Head of caudate nucleus (tissue), 42 donors: ENCODE measurements at regions not wholly inside any gene's neighbourhood (a gene's known extent, or its start where the extent isn't known, plus 50 kb on each side); places are given as distances from the start of the nearest gene placed in this dataset.

Source experiments
- DNase-seq, 42 donors: peaks; one replicate each; pipeline versions ENCODE4 v3.0.0 to v3.0.0-alpha.2; 2020 to 2021; ENCODE audit warnings: mixed read lengths in 7 of 42
- intact Hi-C: fragments of 100-400 bp; cut with DNase I; formaldehyde crosslinking; loops from one replicate; pipeline ENCODE4 v1.15.0; 2022

DNA sequence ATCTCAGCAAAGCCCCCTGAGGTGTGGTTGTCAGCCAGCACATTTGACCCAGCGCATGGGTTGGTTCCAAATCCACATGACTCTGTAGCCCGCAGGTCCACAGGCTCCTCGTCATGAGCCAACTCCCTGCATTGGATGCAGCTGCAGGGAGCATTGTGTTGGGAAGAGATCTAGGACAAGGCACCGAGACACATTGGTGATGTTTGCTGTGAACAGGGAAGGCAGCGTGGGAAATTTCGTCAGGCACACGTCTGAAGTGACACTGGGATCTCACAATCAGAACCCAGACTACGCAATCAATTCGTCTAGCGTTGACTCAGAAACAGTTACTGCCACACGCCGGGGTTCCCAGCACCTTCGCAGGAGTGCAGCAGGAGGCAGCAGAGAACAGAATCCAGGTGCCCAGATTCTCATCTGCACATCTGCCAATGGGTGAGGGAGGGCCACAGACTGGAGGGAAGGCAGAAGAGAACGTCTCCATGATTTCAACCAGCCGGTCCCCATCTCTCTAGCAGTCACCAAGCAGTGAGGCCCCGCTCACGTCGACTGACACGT, 177.0 kb downstream of the TTLL2 start:
- DNase-seq = peak in 39 of 42 donors; percentile 29 to 85 (median 59)
- intact Hi-C loops = no loop called here

DNA sequence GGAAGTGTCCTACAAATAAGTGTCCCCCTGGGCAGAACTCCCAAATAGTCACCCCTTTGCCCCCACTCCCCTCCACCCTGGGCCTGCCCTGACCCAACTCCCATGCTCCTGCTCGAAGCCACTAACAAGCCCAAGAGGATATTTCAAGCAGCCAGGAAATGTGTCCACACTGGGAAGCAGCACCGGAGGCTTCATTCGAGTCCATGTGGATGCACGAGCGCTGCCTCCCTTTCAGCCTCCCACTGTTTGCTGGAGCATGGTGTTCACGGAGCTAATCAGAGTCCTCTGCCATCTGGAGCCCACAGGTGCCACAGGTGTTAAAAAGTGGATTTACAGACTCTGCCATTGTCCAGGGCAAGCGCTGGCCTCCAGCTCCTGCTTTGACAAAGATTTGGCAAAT, 177.6 kb downstream of the TTLL2 start:
- intact Hi-C loops = no loop called here

DNA sequence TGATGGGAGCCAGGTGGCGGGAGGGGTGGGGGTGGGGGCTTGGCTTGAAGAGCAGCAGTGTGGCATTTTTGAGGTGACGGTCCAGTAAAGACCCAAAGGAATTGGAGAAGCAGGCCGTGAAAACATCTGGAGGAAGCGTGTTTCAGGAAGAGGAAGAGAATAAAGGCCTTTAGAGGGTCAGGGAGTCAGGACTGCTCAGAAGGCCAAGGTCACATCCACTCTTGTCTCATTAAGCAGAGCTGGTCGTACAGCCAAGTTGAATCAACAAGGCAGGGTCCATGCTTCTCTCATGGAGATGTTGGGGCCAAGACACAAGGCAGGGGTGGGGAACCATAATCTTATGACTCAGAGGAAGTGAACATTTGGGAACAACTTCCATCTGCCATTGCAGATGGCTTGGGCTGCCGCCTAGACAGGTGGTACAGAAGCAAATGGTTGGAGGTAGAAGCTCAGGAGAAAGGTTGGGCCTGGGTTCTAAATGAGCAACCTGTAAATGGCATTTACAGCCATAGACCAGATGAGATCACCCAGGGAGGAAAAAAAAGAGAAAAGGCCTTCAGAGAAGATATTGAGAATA, 179.6 kb downstream of the TTLL2 start:
- intact Hi-C loops = no loop called here
- no peak for DNase-seq

More for the DNA sequence above, 177.6 kb downstream of the TTLL2 start:
- DNase-seq = no peak

DNA sequence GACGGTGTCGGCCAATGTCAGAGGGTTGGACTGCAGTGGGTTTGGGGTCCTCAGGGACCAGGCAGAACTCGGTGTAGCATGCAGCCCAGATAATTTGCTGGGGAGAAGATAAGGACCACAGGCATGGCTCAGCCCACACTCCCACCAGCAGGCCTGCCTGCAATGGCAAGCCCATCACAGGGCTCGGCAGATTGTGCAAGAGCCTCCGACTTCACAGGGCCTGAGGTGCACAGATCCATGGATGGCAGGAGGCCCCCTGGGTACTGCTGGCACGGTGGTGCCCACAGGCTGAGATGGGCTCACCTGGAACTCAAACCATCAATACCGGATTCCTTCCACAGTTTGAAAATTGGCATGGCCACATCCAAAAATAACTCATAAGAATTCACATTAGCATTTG, 180.3 kb downstream of the TTLL2 start:
- peak in 1 of 42 donors; percentile 12 for DNase-seq
- intact Hi-C loops = no loop called here

DNA sequence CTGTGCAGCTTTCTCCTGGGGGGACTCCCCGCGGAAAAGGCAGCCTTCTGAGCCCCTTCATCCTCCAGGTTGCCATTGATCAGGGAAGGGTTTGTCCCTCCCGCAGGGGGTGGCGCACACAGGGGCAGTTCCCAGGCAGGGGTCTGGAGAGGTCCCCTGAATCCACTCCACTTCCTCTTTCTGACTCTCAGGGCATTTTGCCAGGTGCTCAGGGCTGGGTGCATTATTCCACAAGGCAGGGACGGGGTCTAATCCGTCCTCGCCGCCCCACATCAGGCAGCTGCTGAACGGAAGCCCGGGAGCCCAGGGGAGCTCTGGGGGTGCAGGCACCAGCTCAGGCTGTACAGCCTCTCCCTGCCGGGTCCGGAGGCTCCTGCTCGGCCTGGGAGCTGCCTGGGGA, 180.9 kb downstream of the TTLL2 start:
- intact Hi-C loops = no loop called here
- no peak for DNase-seq

DNA sequence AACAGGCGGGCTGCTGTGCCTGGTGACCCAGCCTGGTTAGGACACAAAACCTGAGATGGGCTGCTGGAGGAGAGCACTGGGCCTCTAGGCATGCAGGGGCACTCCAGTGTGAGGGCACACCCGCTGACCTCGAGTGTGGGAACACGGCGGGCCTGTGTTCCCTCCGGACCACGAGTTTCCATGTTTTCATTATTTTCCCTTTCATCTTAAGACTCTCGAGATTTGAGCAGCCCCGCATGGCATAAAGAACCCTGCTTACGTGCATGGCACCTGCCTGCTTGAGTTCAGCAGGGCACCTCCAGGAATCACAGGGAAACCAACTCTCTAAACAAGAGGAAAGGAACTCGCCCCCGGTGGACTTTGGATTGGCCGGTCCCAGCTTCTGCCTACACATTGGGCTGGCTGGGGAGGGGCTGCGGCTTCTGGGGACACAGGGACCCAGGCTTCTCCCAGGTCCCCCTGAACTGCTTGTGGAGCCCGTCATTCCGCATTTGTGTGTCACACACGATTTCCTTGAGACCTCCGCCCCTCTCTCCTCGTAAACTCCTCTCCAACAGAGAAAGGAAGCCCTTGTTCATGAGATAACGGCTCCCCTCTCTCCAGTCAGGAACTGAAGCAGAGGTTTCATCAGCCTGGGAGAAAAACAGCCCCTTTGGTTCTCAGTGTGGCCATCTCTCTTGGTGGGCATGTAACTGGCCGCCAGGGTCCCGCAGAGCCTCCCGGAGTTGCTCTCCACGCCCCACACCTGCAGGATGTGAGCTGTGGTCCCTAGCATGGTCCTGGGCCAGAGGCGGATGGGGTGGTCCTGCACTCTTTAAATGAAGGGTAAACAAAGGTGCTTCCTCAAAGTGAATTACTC, 181.8 kb downstream of the TTLL2 start:
- intact Hi-C loops = no loop called here
- DNase-seq = no peak

DNA sequence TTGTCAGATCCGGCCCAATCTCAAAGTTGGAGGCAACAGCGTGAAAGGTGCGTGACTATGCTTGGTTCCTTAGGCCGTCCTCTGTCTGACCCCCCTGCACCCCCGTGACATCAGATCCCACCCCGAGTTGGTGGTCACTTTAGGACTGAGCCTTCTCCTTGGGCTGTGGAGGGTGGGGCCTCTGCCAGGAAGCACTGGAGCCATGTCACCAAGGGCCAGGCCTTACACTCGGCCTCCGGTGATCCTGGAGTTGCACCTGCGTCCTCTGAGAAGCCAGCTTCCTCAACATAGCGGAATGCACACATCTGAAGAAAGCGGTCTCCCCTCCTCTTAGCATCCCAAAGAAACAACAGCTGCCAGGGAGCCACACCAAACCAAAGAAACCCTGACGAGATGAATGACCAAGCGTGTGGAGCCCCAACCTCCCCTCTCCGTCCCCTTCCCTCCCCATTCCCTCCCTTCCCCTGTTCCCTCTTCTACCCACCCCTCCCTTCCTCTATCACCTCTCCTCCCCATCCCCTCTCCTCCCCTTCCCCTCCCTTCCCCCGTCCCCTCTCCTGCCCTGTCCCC, 182.6 kb downstream of the TTLL2 start:
- intact Hi-C loops = no loop called here
- no peak for DNase-seq

DNA sequence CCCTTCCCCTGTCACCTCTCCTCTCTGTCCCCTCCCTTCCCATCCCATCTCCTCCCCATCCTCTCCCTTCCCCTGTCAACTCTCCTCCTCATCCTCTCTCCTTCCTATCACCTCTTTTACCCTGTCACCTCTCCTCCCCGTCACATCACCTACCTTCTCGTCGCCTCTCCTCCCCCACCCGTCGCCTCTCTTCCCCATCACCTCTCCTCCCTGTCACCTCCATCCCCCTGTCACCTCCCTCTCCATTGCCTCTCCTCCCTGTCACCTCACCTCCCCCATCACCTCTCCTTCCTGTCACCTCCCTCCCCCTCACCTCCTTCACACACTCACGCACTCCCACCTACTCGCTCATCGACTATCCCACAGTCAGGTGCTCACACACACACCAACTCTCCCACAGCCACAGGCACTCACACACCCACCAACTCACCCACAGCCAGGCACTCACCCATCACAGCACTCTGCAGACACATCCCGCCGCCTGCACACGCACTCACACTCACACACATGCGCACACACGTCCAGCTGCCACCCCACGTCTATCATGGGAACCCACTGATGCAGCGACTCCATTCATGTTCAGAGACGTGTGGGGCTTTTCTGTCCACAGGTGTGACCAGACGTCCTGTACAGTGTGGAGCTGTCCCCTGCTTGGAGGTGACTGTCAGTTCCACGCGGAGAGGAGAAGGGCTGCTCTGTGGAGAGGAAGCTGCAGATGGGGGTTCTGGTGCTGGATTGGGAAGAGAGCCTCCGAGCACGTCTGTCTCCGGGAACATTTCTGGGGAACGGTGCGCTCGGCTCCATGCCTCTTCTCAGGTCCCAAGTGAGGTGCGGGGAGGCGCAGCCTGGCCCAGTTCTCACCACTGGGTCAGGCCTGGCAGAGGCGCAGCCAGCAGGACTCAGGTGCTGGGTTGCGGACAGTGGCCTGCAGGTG, 184.3 kb downstream of the TTLL2 start:
- intact Hi-C loops = no loop called here
- DNase-seq = peak in 7 of 42 donors; percentile 11 to 54 (median 32)

DNA sequence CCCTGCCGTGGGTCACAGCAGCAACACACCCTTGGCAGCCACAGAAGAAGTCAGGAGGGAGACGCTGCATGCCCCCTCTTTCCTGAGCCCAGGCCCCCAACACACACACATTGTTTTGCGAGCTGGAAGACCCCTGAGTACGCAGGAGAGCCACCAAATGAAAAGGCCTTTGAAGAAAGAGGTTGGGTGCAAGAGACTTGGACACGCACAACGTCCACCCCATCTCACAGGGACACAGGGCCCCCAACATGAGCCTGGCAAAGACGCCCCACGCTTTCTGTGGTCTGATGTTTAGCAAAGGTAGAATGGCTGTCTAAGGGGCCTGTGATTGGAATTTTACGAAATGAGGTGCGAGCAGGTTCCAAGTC, 185.0 kb downstream of the TTLL2 start:
- intact Hi-C loops = no loop called here
- no peak for DNase-seq

DNA sequence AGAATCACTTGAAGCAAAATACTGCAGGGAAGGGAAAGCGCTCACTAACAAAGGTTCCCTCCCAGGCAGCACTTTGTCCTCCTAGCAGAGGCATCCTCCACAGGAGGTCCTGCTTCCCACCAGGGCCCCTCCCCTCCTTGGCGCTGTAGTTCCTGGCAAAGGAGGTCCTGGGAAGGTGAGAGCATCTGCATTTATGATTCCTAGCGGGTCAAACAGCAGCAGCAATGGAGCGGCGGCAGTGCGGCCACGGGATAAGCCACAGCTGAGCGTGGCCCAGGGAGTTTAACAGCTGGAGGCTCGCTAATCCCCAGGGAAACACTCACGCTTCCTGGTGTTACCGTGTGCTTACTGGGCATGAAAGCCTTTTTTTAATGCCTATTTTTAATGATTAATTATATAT, 185.8 kb downstream of the TTLL2 start:
- DNase-seq = no peak
- intact Hi-C loops = no loop called here

DNA sequence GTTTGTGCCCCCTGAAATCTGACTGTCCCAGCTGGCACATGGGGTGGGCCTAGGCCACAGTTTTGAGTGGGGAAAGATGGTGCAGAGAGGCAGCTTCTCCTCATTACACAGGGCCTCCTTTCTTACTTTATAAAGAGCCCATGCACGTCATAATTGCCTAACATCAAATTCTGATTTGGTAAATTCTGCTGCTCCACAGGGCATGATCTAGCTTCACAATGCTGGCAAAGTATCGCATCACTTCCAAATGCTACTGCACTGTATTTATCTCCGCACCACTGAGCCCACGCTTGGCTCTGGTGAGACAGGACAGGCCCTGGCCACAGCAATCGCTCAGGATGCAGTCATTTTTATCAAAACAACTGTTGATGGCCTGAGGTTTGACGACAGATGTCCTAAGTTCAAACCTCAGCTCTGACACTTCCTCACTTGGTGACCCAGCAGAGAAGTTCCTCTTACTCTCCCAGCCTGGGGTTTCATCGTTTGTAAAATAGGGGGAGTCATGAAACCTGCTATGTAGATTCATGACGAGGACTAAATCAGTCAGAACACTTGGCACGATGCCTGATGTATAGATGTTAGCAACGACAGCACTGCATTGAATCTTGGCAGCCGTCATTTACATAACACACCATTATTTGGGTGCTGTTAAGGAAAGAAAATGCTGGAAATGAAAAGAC, 187.9 kb downstream of the TTLL2 start:
- DNase-seq = peak in 3 of 42 donors; percentile 21 to 58 (median 34)
- intact Hi-C loops = no loop called here

DNA sequence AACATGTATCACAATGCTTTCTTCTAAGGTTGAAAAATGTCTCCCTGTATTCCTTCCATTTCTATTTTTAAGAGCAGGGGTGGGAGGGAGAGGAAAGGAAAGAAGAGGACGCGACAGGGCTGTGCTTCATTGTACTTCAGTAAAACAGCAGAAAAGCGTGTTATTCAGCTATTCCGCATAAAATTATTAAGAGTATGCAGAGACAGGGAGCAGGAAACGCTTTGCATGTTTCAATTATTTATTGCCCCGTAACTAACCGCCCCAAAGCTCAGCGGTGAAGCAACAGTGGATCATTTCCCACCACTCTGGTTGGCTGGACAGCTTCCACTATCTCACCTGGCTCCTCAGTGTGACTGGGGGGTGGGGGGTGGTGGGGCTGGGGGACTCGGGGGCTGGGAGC, 188.9 kb downstream of the TTLL2 start:
- intact Hi-C loops = no loop called here
- peak in 4 of 42 donors; percentile 21 to 57 (median 49) for DNase-seq

DNA sequence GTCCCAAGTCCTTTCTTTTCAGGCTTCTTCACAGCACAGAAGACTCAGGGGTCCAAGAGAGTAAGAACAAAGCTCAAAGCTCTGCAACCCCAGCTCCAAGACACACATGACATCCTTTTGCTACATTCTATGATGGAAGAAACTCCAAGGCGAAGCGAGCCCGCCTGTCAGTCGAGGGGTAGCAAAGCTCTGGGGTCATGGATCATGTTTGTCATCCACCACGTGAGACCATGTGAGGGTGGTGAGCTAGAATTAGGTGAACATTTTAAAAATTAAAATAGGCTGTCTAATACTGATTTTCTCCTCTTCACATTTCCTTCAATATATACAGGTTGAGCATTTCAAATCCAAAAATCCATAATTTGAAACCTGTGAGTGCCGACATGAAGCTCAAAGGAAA, 189.6 kb downstream of the TTLL2 start:
- intact Hi-C loops = no loop called here
- DNase-seq = no peak

DNA sequence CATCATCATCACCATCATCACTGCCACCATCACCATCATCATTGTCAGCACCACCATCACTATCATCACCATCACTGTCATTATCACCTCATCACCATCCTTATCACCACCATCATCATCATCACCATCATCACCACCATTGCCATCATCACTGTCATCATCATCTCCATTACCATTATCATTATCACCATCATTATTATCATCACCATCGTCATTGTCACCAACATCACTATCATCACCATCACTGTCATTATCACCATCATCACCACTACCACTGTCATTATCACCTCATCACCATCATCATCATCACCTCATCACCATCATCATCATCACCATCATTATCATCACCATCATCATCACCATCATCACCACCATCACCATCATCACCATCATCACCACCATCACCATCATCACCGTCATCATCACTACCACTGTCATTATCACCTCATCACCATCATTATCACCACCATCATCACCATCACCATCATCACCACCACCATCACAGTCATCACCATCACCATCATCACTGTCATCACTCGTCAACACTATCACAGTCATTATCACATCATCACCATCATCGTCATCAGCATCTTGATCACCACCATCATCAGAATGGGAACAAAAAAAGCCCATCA, 191.1 kb downstream of the TTLL2 start:
- DNase-seq = no peak
- intact Hi-C loops = no loop called here

DNA sequence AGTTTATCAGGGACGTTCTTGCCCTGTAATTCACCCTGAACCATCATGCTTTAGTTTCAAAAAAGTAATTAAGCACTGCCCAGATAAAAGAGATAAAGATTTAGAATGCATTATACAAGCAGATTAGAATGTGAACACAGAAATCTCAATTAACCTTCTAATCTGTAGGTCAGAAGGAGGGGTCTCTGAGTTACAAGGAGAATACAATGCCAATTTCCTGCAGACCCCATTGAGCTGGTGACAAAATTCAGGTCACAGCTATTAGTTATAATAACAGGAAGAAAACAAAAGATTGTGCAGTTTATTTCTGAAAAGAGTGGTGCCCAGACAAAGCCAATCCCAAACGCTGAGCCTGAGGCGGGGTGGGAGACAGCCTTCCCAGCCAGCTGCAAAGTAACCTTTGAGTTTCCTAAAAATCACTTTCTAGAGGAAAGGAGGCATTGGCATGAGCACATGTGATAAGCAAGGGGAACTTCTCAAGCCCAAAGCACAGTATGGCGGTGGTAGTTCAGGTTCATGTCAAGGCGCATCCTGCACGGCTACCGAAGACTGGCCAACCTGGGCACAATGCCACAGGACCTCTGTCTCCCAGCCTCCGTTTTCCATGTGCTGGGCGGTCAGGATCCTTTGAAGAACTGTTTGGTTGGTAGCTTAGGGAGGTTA, 192.5 kb downstream of the TTLL2 start:
- intact Hi-C loops = no loop called here
- peak in 1 of 42 donors; percentile 16 for DNase-seq

DNA sequence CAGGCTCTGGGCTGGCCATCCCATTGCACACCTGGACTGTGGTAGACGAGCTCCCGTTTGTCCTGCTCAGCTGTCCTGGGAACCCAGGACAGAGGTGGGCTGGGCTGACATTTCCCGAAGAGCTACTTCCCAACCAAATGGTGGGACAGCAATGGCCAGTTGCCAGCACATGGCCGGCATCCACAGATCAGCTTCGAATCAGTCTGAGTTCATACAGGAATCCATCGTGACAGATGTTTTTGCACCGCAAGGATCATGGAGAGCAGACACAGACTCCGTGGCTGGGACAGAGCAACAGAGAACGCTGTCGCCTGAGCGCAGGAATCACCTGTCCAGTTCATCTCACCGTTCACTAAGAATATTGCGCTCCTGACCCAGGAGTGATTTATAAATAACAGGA, 198.5 kb downstream of the TTLL2 start:
- no peak for DNase-seq
- intact Hi-C loops = no loop called here

DNA sequence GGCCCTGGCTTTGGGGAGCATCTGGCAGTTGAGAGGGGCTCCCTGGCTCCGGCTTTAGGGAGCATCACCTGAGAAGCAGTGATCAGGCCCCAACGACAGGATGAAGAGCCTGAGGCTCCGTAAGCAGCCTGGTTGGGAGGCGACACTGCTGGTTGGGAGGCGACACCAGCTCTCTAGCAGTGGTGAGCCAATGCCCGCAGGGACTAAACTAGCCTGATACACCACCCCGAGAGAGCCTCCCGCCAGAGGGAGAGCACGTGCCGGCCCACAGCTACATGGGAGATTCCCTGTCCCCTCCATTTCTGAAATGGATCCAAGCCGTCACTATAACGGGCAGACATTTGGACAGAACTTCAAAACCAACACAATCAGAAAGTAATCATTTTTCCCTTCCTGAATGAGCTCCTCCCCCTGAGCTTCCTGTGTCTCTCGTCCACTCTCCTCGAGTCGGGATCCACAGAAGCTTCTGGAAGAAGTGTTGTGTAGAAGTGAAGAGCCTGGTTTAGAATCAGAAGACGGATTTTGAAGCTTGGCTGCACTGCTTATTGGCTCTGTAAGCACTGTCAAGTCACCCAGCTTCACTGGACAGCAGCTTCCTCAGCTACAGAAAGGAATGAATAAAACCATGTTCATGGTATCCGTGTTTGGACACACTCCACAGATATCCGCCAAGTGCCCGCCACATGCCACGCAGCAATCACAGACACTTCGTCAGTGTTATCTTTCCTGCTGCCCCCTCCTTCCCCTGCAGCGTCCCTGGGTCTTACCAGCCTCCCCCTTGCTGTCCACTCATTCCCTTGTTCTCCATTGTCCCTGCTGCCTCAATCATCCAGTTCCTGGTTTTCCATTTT, 199.6 kb downstream of the TTLL2 start:
- intact Hi-C loops = no loop called here
- no peak for DNase-seq
